ENCODE measurements at regions not wholly inside any gene's neighbourhood (a gene's known extent, or its start where the extent isn't known, plus 50 kb on each side); places are given as distances from the start of the nearest gene placed in this dataset.

- TF ChIP-seq CTCF (IDR thresholded peaks at IDR 0.05): no peak
- no peak for DNase-seq
- Mint-ChIP-seq H3K36me3 (no peaks in the 10 kb centered on the region), H3K27ac (no peak overlapping the region), H3K9me3 (peaks cover 0 to 7% (median 4%) of the 10 kb centered on the region in 7 donors), H3K27me3 (ENCODE audit: low read depth in 3 of 3) (peaks cover 0 to 1% (median 0%) of the 10 kb centered on the region in 3 donors), H3K4me3 (no peak overlapping the region), H3K4me1 (no peaks in the 10 kb centered on the region)
- Histone ChIP-seq H3K79me2 (ENCODE audit: insufficient read depth, low read length) (no peaks in the 10 kb centered on the region), H2AFZ (ENCODE audit: insufficient read depth, low read depth, low read length, poor library complexity, severe bottlenecking) (no peak overlapping the region), H3K27me3 (ENCODE audit: control insufficient read depth in 2 of 2, insufficient read depth in 2 of 2, low read length in 2 of 2) (no peaks in the 10 kb centered on the region), H3K4me2 (replicated peaks; ENCODE audit: extremely low read depth, low read length, poor library complexity, severe bottlenecking) (no peak overlapping the region), H4K20me1 (ENCODE audit: insufficient read depth, low read length) (no peaks in the 10 kb centered on the region), H3K4me1 (ENCODE audit: control insufficient read depth in 1 of 2, insufficient read depth in 2 of 2, low read length in 2 of 2) (no peaks in the 10 kb centered on the region), H3K27ac (ENCODE audit: low read depth in 1 of 2, low read length in 2 of 2) (no peak overlapping the region), H3K36me3 (replicated peaks in 1 of 2; ENCODE audit: control insufficient read depth in 1 of 2, insufficient read depth in 2 of 2, low read length in 2 of 2) (no peaks in the 10 kb centered on the region), H3K4me3 (replicated peaks in 1 of 3; ENCODE audit: low read depth in 2 of 3, low read length in 3 of 3) (no peak overlapping the region), H3K9ac (ENCODE audit: insufficient read depth, low read length, poor library complexity, severe bottlenecking) (no peak overlapping the region), H3K9me3 (replicated peaks in 1 of 2; ENCODE audit: control insufficient read depth in 1 of 2, insufficient read depth in 1 of 2, low read length in 2 of 2) (no peaks in the 10 kb centered on the region)
- intact Hi-C loops (cut with micrococcal nuclease): no loop called here
- 92% methylated on average over 4 of the region's 4 CpGs for WGBS (ENCODE audit: insufficient coverage)
These were observed 399.3 kb downstream of the LRATD1 start for GRCh38 chr2:15031745-15032240.

GRCh38 chr2:15034246-15034645, 401.7 kb downstream of the LRATD1 start:
- Mint-ChIP-seq H3K36me3 (no peaks in the 10 kb centered on the region), H3K9me3 (peaks cover 0 to 9% (median 5%) of the 10 kb centered on the region in 7 donors), H3K27me3 (ENCODE audit: low read depth in 3 of 3) (peaks cover 0 to 1% (median 0%) of the 10 kb centered on the region in 3 donors), H3K27ac (no peak overlapping the region), H3K4me3 (no peak overlapping the region), H3K4me1 (no peaks in the 10 kb centered on the region)
- no peak overlapping the region for H3K4me2 ChIP-seq (replicated peaks; ENCODE audit: extremely low read depth, low read length, poor library complexity, severe bottlenecking)
- no peaks in the 10 kb centered on the region for H4K20me1 ChIP-seq (ENCODE audit: insufficient read depth, low read length)
- DNase-seq: no peak
- H2AFZ ChIP-seq (ENCODE audit: insufficient read depth, low read depth, low read length, poor library complexity, severe bottlenecking): no peak overlapping the region
- no peak overlapping the region for H3K27ac ChIP-seq (ENCODE audit: low read depth in 1 of 2, low read length in 2 of 2)
- H3K9me3 ChIP-seq (replicated peaks in 1 of 2; ENCODE audit: control insufficient read depth in 1 of 2, insufficient read depth in 1 of 2, low read length in 2 of 2): no peaks in the 10 kb centered on the region
- 100% methylated on average over 1 of the region's 2 CpGs for WGBS (ENCODE audit: insufficient coverage)
- H3K4me3 ChIP-seq (replicated peaks in 1 of 3; ENCODE audit: low read depth in 2 of 3, low read length in 3 of 3): no peak overlapping the region
- H3K9ac ChIP-seq (ENCODE audit: insufficient read depth, low read length, poor library complexity, severe bottlenecking): no peak overlapping the region
- H3K79me2 ChIP-seq (ENCODE audit: insufficient read depth, low read length): no peaks in the 10 kb centered on the region
- H3K27me3 ChIP-seq (ENCODE audit: control insufficient read depth in 2 of 2, insufficient read depth in 2 of 2, low read length in 2 of 2): no peaks in the 10 kb centered on the region
- H3K4me1 ChIP-seq (ENCODE audit: control insufficient read depth in 1 of 2, insufficient read depth in 2 of 2, low read length in 2 of 2): no peaks in the 10 kb centered on the region
- no peak for TF ChIP-seq CTCF (IDR thresholded peaks at IDR 0.05)
- intact Hi-C loops (cut with micrococcal nuclease): no loop called here
- no peaks in the 10 kb centered on the region for H3K36me3 ChIP-seq (replicated peaks in 1 of 2; ENCODE audit: control insufficient read depth in 1 of 2, insufficient read depth in 2 of 2, low read length in 2 of 2)
